Prostate gland (tissue), 2 donors: ENCODE measurements at regions not wholly inside any gene's neighbourhood (a gene's known extent, or its start where the extent isn't known, plus 50 kb on each side); places are given as distances from the start of the nearest gene placed in this dataset.

Source experiments
- POLR2A ChIP-seq: fragments of 450-650 bp; IDR thresholded peaks from one replicate; pipeline ENCODE4 v1.6.1; 2016; ENCODE audit warnings: antibody characterized with exemption, mild to moderate bottlenecking
- TF ChIP-seq, protein P1 (sequence below), 4 experiments: fragments of 200-600 bp in 2 of 4; fragments of 450-650 bp in 2 of 4; sonication (generic) in 2 of 4; IDR thresholded peaks; 1 replicate in 3 of 4; 2 replicates in 1 of 4; pipeline ENCODE4 v1.5.1; 2016 to 2019; ENCODE audit warnings: antibody characterized with exemption in 4 of 4, mild to moderate bottlenecking in 2 of 4, moderate library complexity in 2 of 4

DNA sequence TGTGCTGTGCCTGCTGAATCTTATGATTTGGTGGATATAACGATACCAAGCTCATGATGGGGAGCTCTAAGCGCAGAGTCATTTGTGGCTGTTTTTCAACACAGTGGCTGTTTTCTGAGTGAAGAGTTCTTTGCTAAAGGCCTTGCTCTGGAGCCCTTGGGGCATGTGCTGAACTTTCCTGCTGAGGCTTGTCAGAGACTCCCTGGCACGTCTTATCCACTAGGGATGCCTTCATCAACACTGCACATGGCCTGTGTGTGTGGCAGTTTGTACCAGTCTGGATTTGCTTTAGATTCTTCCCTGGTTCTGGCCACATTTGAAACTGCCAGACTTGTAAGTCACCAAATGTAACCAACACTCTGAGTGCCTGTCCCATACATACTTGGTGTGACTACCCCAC lies 188.2 kb downstream of the DMRT2 start:
- TF ChIP-seq POLR2A, result no peak
- TF ChIP-seq, protein P1, sequence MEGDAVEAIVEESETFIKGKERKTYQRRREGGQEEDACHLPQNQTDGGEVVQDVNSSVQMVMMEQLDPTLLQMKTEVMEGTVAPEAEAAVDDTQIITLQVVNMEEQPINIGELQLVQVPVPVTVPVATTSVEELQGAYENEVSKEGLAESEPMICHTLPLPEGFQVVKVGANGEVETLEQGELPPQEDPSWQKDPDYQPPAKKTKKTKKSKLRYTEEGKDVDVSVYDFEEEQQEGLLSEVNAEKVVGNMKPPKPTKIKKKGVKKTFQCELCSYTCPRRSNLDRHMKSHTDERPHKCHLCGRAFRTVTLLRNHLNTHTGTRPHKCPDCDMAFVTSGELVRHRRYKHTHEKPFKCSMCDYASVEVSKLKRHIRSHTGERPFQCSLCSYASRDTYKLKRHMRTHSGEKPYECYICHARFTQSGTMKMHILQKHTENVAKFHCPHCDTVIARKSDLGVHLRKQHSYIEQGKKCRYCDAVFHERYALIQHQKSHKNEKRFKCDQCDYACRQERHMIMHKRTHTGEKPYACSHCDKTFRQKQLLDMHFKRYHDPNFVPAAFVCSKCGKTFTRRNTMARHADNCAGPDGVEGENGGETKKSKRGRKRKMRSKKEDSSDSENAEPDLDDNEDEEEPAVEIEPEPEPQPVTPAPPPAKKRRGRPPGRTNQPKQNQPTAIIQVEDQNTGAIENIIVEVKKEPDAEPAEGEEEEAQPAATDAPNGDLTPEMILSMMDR (IDR thresholded peaks at IDR 0.05), result no peak
